Endodermal cell (in vitro differentiated cells): ENCODE measurements at regions not wholly inside any gene's neighbourhood (a gene's known extent, or its start where the extent isn't known, plus 50 kb on each side); places are given as distances from the start of the nearest gene placed in this dataset.
"Not testable (repeated sequence)": the region's sequence is repeated elsewhere in the genome, so short reads cannot be mapped to it uniquely, and the experiment has no call there.

Experiments
- DNase-seq: peaks from one replicate; pipeline ENCODE4 v3.0.0-alpha.2; 2017
- H3K27ac ChIP-seq: 2 replicates; pipeline ENCODE4 v1.5.1; 2013; ENCODE audit warnings: mild to moderate bottlenecking, low read depth, low read length, moderate library complexity
- H3K27me3 ChIP-seq: 2 replicates; pipeline ENCODE4 v1.6.1; 2013; ENCODE audit warnings: mild to moderate bottlenecking, low read length, moderate library complexity; ENCODE audit not compliant: insufficient read depth, control insufficient read depth, poor library complexity, severe bottlenecking
- H3K36me3 ChIP-seq: 2 replicates; pipeline ENCODE4 v1.7.0; 2013; ENCODE audit warnings: mild to moderate bottlenecking, low read length, moderate library complexity; ENCODE audit not compliant: control insufficient read depth, insufficient read depth
- H3K4me1 ChIP-seq: one replicate; pipeline ENCODE4 v1.7.0; 2013; ENCODE audit warnings: low read length; ENCODE audit not compliant: control insufficient read depth, insufficient read depth
- H3K4me3 ChIP-seq: 2 replicates; pipeline ENCODE4 v1.5.1; 2013; ENCODE audit warnings: mild to moderate bottlenecking, low read length, moderate library complexity
- H3K9ac ChIP-seq: 2 replicates; pipeline ENCODE4 v1.6.1; 2013; ENCODE audit warnings: mild to moderate bottlenecking, low read length, moderate library complexity; ENCODE audit not compliant: poor library complexity, severe bottlenecking; ENCODE audit errors: extremely low read depth
- H3K9me3 ChIP-seq: 2 replicates; pipeline ENCODE4 v1.6.1; 2013; ENCODE audit warnings: mild to moderate bottlenecking, low read length, moderate library complexity; ENCODE audit not compliant: control insufficient read depth
- H3K27ac Mint-ChIP-seq: 2 replicates; pipeline ENCODE4 v1.8.0; 2020; ENCODE audit warnings: mixed read lengths
- H3K27me3 Mint-ChIP-seq: 2 replicates; pipeline ENCODE4 v1.8.0; 2021; ENCODE audit warnings: mild to moderate bottlenecking, mixed read lengths; ENCODE audit not compliant: insufficient read depth
- H3K36me3 Mint-ChIP-seq: 2 replicates; pipeline ENCODE4 v1.8.0; 2020; ENCODE audit warnings: low read depth, mixed read lengths
- H3K4me1 Mint-ChIP-seq: 2 replicates; pipeline ENCODE4 v1.8.0; 2020; ENCODE audit warnings: mixed read lengths
- H3K4me3 Mint-ChIP-seq: 2 replicates; pipeline ENCODE4 v1.8.0; 2020; ENCODE audit warnings: mild to moderate bottlenecking, moderate library complexity, mixed read lengths
- H3K9me3 Mint-ChIP-seq: 2 replicates; pipeline ENCODE4 v1.8.0; 2020; ENCODE audit warnings: mild to moderate bottlenecking, mixed read lengths
- WGBS, 2 experiments: methylation state at CpG; one replicate each; pipeline versions ENCODE4 v1.1.5 to v1.1.7; 2013; ENCODE audit warnings: missing lambda C conversion rate in 2 of 2, mixed read lengths in 1 of 2; ENCODE audit not compliant: insufficient coverage in 1 of 2, insufficient read length in 1 of 2; 5-methylcytosine and 5-hydroxymethylcytosine counted together
- TF ChIP-seq, protein P1 (sequence below): fragments of 200-600 bp; sonication (generic); conservative IDR thresholded peaks from 2 replicates; pipeline ENCODE4 v1.5.0; 2021; ENCODE audit warnings: antibody characterized with exemption, mild to moderate bottlenecking

- 92% methylated on average over 2 of the region's 2 CpGs; no CpG with 5 or more reads in 1 of the 2 experiments for WGBS, 2 experiments
- H3K4me3 Mint-ChIP-seq = no peak overlapping the region
These were observed 158.3 kb downstream of the MTX2 start for GRCh38 chr2:176427549-176427948.

DNA sequence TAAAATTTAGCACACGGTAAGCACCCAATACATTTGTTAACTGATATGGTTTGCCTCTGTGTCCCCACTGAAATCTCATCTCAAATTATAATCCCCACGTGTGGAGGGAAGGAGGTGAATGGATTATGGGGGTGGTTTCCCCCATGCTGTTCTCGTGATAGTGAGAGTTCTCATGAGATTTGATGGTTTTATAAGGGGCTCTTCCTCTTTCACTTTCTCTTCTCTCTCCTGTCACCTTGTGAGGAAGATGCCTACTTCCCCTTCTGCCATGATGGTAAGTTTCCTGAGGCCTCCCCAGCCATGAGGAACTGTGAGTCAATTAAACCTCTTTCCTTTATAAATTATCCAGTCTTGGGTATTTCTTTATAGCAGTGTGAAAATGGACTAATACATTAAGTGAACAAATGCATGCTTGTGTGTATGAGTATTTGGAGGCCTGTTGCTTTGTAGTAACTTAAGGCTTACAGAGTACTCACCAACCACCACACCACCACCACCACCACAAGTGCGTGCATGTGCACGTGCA, 159.8 kb downstream of the MTX2 start:
- not testable (repeated sequence) for H3K36me3 ChIP-seq, H3K9ac ChIP-seq, H3K9me3 Mint-ChIP-seq, H3K4me1 Mint-ChIP-seq, H3K27ac ChIP-seq, H3K27me3 ChIP-seq, H3K4me3 Mint-ChIP-seq, H3K27me3 Mint-ChIP-seq, DNase-seq, H3K4me1 ChIP-seq, H3K9me3 ChIP-seq, H3K27ac Mint-ChIP-seq, H3K36me3 Mint-ChIP-seq, H3K4me3 ChIP-seq
- 80% methylated on average over 4 of the region's 5 CpGs; no CpG with 5 or more reads in 1 of the 2 experiments for WGBS, 2 experiments

More at GRCh38 chr2:176427549-176427948, 158.3 kb downstream of the MTX2 start:
- TF ChIP-seq, protein P1, sequence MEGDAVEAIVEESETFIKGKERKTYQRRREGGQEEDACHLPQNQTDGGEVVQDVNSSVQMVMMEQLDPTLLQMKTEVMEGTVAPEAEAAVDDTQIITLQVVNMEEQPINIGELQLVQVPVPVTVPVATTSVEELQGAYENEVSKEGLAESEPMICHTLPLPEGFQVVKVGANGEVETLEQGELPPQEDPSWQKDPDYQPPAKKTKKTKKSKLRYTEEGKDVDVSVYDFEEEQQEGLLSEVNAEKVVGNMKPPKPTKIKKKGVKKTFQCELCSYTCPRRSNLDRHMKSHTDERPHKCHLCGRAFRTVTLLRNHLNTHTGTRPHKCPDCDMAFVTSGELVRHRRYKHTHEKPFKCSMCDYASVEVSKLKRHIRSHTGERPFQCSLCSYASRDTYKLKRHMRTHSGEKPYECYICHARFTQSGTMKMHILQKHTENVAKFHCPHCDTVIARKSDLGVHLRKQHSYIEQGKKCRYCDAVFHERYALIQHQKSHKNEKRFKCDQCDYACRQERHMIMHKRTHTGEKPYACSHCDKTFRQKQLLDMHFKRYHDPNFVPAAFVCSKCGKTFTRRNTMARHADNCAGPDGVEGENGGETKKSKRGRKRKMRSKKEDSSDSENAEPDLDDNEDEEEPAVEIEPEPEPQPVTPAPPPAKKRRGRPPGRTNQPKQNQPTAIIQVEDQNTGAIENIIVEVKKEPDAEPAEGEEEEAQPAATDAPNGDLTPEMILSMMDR = no peak
- H3K27ac Mint-ChIP-seq = no peak overlapping the region
- Histone ChIP-seq H3K27ac (no peak overlapping the region), H3K27me3 (no peaks in the 10 kb centered on the region), H3K9me3 (no peaks in the 10 kb centered on the region), H3K4me1 (no peaks in the 10 kb centered on the region), H3K9ac (no peak overlapping the region), H3K4me3 (no peak overlapping the region), H3K36me3 (no peaks in the 10 kb centered on the region)
- DNase-seq = no peak
- peaks cover 3% of the 10 kb centered on the region for H3K27me3 Mint-ChIP-seq
- no peaks in the 10 kb centered on the region for H3K36me3 Mint-ChIP-seq
- H3K9me3 Mint-ChIP-seq = no peaks in the 10 kb centered on the region
- peaks cover 9% of the 10 kb centered on the region for H3K4me1 Mint-ChIP-seq

DNA sequence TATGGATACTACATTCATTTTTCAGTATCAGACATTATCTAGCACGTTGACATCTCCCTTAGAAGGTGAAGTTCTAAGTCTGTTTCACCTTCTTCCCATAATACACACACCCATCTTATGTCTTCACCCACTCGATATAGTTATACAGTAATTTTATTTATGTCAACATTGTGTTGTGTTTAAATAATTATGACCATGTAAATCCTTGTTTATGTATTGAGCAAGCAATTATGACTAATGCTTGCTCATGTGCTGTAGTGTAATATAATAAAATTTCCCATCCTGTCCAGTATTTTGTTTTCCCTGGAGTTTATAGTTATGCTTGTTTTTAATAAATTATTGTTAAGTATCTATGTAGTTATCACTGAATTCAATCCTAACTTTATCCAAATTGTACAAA, 163.2 kb downstream of the MTX2 start:
- Mint-ChIP-seq H3K4me3 (no peak overlapping the region), H3K27ac (no peak overlapping the region)

More for the DNA sequence above, 163.2 kb downstream of the MTX2 start:
- 84% methylated on average over 1 of the region's 2 CpGs; no CpG with 5 or more reads in 1 of the 2 experiments for WGBS, 2 experiments
- Histone ChIP-seq H3K27ac (no peak overlapping the region), H3K9ac (no peak overlapping the region), H3K36me3 (no peaks in the 10 kb centered on the region), H3K27me3 (no peaks in the 10 kb centered on the region), H3K4me1 (peaks cover 9% of the 10 kb centered on the region), H3K9me3 (no peaks in the 10 kb centered on the region), H3K4me3 (no peak overlapping the region)
- DNase-seq = no peak
- no peaks in the 10 kb centered on the region for H3K36me3 Mint-ChIP-seq
- no peaks in the 10 kb centered on the region for H3K4me1 Mint-ChIP-seq
- TF ChIP-seq, protein P1 = no peak
- no peaks in the 10 kb centered on the region for H3K9me3 Mint-ChIP-seq
- H3K27me3 Mint-ChIP-seq = peaks cover 3% of the 10 kb centered on the region
